HG03565 (cell line): ENCODE measurements at regions not wholly inside any gene's neighbourhood (a gene's known extent, or its start where the extent isn't known, plus 50 kb on each side); places are given as distances from the start of the nearest gene placed in this dataset.
"Not testable (repeated sequence)": the region's sequence is repeated elsewhere in the genome, so short reads cannot be mapped to it uniquely, and the experiment has no call there.

Experiments
- ATAC-seq: cut with Tn5 transposase; IDR thresholded peaks from one replicate; pipeline ENCODE4 v1.9.1; 2021; ENCODE audit warnings: mild to moderate bottlenecking, moderate library complexity; ENCODE audit not compliant: unreplicated experiment

GRCh38 chr3:3689601-3690375 lies 109.4 kb upstream of the LRRN1 start:
- no peak for ATAC-seq

GRCh38 chr3:3686907-3687648 lies 112.2 kb upstream of the LRRN1 start:
- no peak for ATAC-seq

GRCh38 chr3:3685721-3686120 lies 113.5 kb upstream of the LRRN1 start:
- no peak for ATAC-seq

- no peak for ATAC-seq
Measured at GRCh38 chr3:3683261-3683660, 116.0 kb upstream of the LRRN1 start.

- no peak for ATAC-seq
Measured at GRCh38 chr3:3675801-3676200, 123.4 kb upstream of the LRRN1 start.

- ATAC-seq, result no peak
Measured at GRCh38 chr3:3675186-3675585, 124.0 kb upstream of the LRRN1 start.

- peak; percentile 99 for ATAC-seq
Measured at GRCh38 chr3:3666664-3667063, 132.6 kb upstream of the LRRN1 start.

GRCh38 chr3:3665961-3666640 lies 133.1 kb upstream of the LRRN1 start:
- ATAC-seq, result no peak

GRCh38 chr3:3665546-3665945 lies 133.7 kb upstream of the LRRN1 start:
- no peak for ATAC-seq

GRCh38 chr3:3664935-3665334 lies 134.3 kb upstream of the LRRN1 start:
- ATAC-seq, result no peak

GRCh38 chr3:3662610-3663009 lies 136.6 kb upstream of the LRRN1 start:
- ATAC-seq, result no peak

- ATAC-seq, result no peak
Measured at GRCh38 chr3:3654916-3655315, 144.3 kb upstream of the LRRN1 start.

- no peak for ATAC-seq
Measured at GRCh38 chr3:3648988-3649679, 150.1 kb upstream of the LRRN1 start.

GRCh38 chr3:3646934-3647333 lies 152.3 kb upstream of the LRRN1 start:
- no peak for ATAC-seq

GRCh38 chr3:3646103-3646844 lies 153.0 kb upstream of the LRRN1 start:
- not testable (repeated sequence) for ATAC-seq

- ATAC-seq, result no peak
Measured at GRCh38 chr3:3641877-3642455, 157.3 kb upstream of the LRRN1 start.

- no peak for ATAC-seq
Measured at GRCh38 chr3:3639078-3639477, 160.2 kb upstream of the LRRN1 start.

GRCh38 chr3:3636815-3637214 lies 162.4 kb upstream of the LRRN1 start:
- ATAC-seq, result no peak

- ATAC-seq, result no peak
Measured at GRCh38 chr3:3635109-3635508, 164.1 kb upstream of the LRRN1 start.

- no peak for ATAC-seq
Measured at GRCh38 chr3:3634326-3634725, 164.9 kb upstream of the LRRN1 start.
